ENCODE measurements at regions not wholly inside any gene's neighbourhood (a gene's known extent, or its start where the extent isn't known, plus 50 kb on each side); places are given as distances from the start of the nearest gene placed in this dataset.

GRCh38 chr5:165881259-165881658, 2375.8 kb downstream of the MAT2B start:
- TF ChIP-seq CTCF (IDR thresholded peaks at IDR 0.05; ENCODE audit: low read depth, low read length, missing input control) (no peak), JUND (IDR thresholded peaks at IDR 0.05) (no peak), YY1 (IDR thresholded peaks at IDR 0.05) (no peak), RAD21 (IDR thresholded peaks at IDR 0.05) (peak in 1 of 2 donors; percentile 61), REST (IDR thresholded peaks at IDR 0.05) (no peak), GABPA (IDR thresholded peaks at IDR 0.05 in 1 of 2, conservative IDR thresholded peaks at IDR 0.05 in 1 of 2) (no peak), EGR1 (IDR thresholded peaks at IDR 0.05; ENCODE audit: low read depth in 2 of 2) (no peak), TAF1 (conservative IDR thresholded peaks at IDR 0.05) (no peak), FOXA1 (IDR thresholded peaks at IDR 0.05) (no peak)
- TF ChIP-seq, protein P1, sequence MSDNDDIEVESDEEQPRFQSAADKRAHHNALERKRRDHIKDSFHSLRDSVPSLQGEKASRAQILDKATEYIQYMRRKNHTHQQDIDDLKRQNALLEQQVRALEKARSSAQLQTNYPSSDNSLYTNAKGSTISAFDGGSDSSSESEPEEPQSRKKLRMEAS (IDR thresholded peaks at IDR 0.05): no peak

Data from liver (tissue), 3 donors.